Nephron (organoid): ENCODE measurements at regions not wholly inside any gene's neighbourhood (a gene's known extent, or its start where the extent isn't known, plus 50 kb on each side); places are given as distances from the start of the nearest gene placed in this dataset.
"Not testable (repeated sequence)": the region's sequence is repeated elsewhere in the genome, so short reads cannot be mapped to it uniquely, and the experiment has no call there.

ENCODE experiments used
- H3K27ac Mint-ChIP-seq, 3 experiments: 2 replicates each; pipeline ENCODE4 v1.8.0; 2020; ENCODE audit warnings: mixed read lengths in 3 of 3, mild to moderate bottlenecking in 2 of 3, moderate library complexity in 1 of 3
- H3K27me3 Mint-ChIP-seq: 2 replicates; pipeline ENCODE4 v1.8.0; 2021; ENCODE audit warnings: low read depth, mild to moderate bottlenecking, moderate library complexity, mixed read lengths
- H3K36me3 Mint-ChIP-seq: 2 replicates; pipeline ENCODE4 v1.8.0; 2020; ENCODE audit warnings: low read depth, mixed read lengths
- H3K4me1 Mint-ChIP-seq: 2 replicates; pipeline ENCODE4 v1.8.0; 2020; ENCODE audit warnings: mixed read lengths
- H3K4me3 Mint-ChIP-seq, 3 experiments: 2 replicates each; pipeline ENCODE4 v1.8.0; 2020; ENCODE audit warnings: mild to moderate bottlenecking in 3 of 3, mixed read lengths in 3 of 3, moderate library complexity in 2 of 3
- H3K9me3 Mint-ChIP-seq: 2 replicates; pipeline ENCODE4 v1.8.0; 2020; ENCODE audit warnings: mixed read lengths
- TF ChIP-seq, protein P1 (sequence below), 3 experiments: fragments of 200-600 bp; sonication (generic); IDR thresholded peaks; one replicate each; pipeline ENCODE4 v1.5.0; 2021; ENCODE audit warnings: antibody characterized with exemption in 3 of 3; ENCODE audit not compliant: unreplicated experiment in 3 of 3

DNA sequence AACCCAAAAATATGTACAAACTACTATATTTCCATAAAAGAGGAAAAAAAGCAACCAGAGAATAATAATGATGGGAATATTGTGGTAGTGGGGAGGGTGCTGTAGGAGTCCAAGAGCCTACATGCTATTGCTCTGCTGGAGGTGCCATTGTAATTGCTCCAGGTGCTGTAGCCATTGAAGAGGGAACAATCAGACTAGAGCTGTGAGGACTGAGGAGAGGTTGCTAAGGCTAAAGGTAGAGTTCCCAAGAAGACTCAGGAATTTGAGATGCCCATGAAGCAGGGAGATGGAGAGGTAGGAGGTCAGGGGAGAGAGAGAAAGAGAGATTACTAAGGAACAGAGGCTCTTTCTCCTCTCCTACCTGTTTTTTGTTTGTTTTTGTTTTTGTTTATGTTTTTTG is 394.0 kb downstream of the DMRTA1 start:
- Mint-ChIP-seq H3K27me3 (no peaks in the 10 kb centered on the region), H3K36me3 (no peaks in the 10 kb centered on the region), H3K9me3 (peaks cover 3% of the 10 kb centered on the region), H3K27ac (no peak overlapping the region), H3K4me3 (no peak overlapping the region), H3K4me1 (no peaks in the 10 kb centered on the region)
- TF ChIP-seq, protein P1, sequence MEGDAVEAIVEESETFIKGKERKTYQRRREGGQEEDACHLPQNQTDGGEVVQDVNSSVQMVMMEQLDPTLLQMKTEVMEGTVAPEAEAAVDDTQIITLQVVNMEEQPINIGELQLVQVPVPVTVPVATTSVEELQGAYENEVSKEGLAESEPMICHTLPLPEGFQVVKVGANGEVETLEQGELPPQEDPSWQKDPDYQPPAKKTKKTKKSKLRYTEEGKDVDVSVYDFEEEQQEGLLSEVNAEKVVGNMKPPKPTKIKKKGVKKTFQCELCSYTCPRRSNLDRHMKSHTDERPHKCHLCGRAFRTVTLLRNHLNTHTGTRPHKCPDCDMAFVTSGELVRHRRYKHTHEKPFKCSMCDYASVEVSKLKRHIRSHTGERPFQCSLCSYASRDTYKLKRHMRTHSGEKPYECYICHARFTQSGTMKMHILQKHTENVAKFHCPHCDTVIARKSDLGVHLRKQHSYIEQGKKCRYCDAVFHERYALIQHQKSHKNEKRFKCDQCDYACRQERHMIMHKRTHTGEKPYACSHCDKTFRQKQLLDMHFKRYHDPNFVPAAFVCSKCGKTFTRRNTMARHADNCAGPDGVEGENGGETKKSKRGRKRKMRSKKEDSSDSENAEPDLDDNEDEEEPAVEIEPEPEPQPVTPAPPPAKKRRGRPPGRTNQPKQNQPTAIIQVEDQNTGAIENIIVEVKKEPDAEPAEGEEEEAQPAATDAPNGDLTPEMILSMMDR (IDR thresholded peaks at IDR 0.05; ENCODE audit: unreplicated experiment in 3 of 3): no peak

DNA sequence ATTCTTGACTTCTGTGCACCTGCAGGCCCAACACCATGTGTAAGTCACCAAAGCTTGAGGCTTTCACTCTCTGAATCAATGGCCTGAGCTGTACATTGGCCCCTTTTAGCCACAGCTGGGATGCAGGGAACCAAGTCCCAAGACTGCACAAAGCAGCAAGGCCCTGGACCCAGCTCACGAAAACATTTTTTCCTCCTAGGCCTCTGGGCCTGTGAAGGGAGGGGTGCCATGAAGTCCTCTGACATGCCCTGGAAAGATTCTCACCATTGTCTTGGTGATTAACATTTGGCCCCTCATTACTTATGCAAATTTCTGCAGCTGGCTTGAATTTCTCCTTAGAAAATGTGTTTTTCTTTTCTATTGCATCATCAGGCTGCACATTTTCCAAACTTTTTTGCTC is 398.6 kb downstream of the DMRTA1 start:
- not testable (repeated sequence) for H3K36me3 Mint-ChIP-seq, H3K27ac Mint-ChIP-seq, H3K4me3 Mint-ChIP-seq, H3K27me3 Mint-ChIP-seq, H3K4me1 Mint-ChIP-seq
- peaks cover 24% of the 10 kb centered on the region for H3K9me3 Mint-ChIP-seq

DNA sequence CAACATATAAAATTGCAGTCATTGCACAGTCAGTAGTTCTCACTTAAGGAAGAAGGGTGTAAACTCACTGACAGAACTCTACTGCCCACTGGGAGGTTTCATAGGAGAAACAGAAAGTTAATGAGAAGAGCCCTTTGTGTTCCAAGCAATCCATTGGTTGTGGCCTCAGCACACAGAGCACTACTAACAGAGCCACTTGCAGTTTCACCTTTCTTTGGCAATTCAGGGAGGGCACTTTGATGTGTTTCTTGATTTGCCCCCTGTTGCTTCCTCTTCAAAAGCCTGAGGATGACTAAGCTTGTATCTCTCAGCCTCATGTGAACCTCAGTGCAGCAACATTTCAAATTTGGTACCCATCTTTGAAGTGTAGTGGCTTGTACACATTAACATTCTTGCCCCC is 409.4 kb downstream of the DMRTA1 start:
- Mint-ChIP-seq H3K4me1 (no peaks in the 10 kb centered on the region), H3K27me3 (no peaks in the 10 kb centered on the region), H3K36me3 (no peaks in the 10 kb centered on the region), H3K4me3 (no peak overlapping the region), H3K27ac (no peak overlapping the region), H3K9me3 (peaks cover 7% of the 10 kb centered on the region)
- TF ChIP-seq, protein P1 (IDR thresholded peaks at IDR 0.05; ENCODE audit: unreplicated experiment in 3 of 3): no peak

DNA sequence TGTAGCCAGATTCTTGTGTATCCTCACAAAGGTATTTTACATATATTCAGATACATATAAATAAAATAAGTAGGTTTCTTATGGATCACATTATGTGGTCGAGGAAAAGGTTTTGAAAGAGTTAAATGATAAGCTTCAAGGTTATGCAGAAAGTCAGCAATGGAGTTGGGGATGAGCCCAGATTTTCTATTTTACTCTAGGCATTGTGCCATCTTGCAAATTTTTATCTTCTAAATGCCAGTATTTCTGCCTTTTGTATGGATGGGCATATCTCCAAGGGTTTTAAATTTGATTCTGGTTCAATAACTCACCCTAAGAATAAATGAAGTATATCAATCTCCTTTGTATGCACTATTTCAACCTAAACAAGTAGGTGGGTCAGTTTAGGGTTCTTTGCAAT is 410.7 kb downstream of the DMRTA1 start:
- Mint-ChIP-seq H3K27ac (no peak overlapping the region), H3K9me3 (peaks cover 8% of the 10 kb centered on the region), H3K4me3 (no peak overlapping the region), H3K36me3 (no peaks in the 10 kb centered on the region), H3K4me1 (no peaks in the 10 kb centered on the region), H3K27me3 (no peaks in the 10 kb centered on the region)
- TF ChIP-seq, protein P1 (IDR thresholded peaks at IDR 0.05; ENCODE audit: unreplicated experiment in 3 of 3): no peak

DNA sequence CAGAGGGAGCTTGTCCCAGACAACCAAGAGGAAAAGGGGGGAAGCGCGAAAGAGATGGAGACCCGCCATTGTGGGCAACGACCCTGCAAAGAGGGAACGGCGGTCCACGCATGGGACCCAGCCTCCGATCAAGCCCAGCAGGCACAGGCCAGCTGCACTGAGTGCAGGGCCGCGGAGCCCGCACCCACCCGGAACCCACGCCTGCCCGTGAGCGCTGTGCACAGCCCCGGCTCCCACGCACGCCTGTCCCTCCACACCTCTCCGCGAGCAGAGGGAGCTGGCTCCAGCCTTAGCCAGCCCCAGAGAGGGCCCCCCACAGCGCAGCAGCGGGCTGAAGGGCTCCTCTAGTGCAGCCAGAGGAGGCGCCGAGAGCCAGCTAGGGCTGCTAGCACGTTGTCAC is 416.5 kb downstream of the DMRTA1 start:
- H3K4me1 Mint-ChIP-seq: no peaks in the 10 kb centered on the region
- H3K36me3 Mint-ChIP-seq: no peaks in the 10 kb centered on the region
- no peak overlapping the region for H3K4me3 Mint-ChIP-seq

DNA sequence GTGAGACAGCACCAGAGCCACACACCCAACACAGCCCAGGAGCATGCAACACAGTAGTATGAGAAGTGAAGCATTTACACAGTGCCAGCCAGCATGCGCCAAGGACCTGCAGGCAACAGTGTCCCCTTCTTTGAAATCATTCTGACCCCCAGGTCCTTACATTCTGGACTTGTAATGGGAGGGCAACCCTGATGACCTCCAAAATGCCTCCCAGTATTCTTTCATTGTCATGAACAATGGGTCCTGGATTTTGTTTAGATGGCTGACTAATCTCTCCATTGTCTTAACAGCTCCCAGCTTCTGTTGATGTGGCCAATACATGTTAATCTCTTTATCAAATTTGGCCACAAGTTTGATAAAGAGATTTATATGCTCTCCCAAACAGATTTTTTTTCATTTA is 417.1 kb downstream of the DMRTA1 start:
- no peaks in the 10 kb centered on the region for H3K27me3 Mint-ChIP-seq
- no peak overlapping the region for H3K4me3 Mint-ChIP-seq
- H3K36me3 Mint-ChIP-seq: no peaks in the 10 kb centered on the region
- H3K4me1 Mint-ChIP-seq: no peaks in the 10 kb centered on the region
- TF ChIP-seq, protein P1 (IDR thresholded peaks at IDR 0.05; ENCODE audit: unreplicated experiment in 3 of 3): no peak
- H3K9me3 Mint-ChIP-seq: peaks cover 14% of the 10 kb centered on the region
- H3K27ac Mint-ChIP-seq: no peak overlapping the region

More for the DNA sequence above, 416.5 kb downstream of the DMRTA1 start:
- TF ChIP-seq, protein P1 (IDR thresholded peaks at IDR 0.05; ENCODE audit: unreplicated experiment in 3 of 3): no peak
- Mint-ChIP-seq H3K27ac (no peak overlapping the region), H3K27me3 (no peaks in the 10 kb centered on the region), H3K9me3 (peaks cover 14% of the 10 kb centered on the region)
